Heart right ventricle (tissue), 16 donors: ENCODE measurements at regions not wholly inside any gene's neighbourhood (a gene's known extent, or its start where the extent isn't known, plus 50 kb on each side); places are given as distances from the start of the nearest gene placed in this dataset.

ENCODE experiments used
- ATAC-seq, 8 donors: fragments of 200-7000 bp; cut with Tn5 transposase; one replicate each; pipeline ENCODE4 v1.9.1; 2020; ENCODE audit warnings: mild to moderate bottlenecking in 8 of 8, moderate library complexity in 8 of 8, moderate number of reproducible peaks in 1 of 8
- DNase-seq, 2 donors: peaks; one replicate each; pipeline ENCODE4 v3.0.0-alpha.2; 2020
- H3K27ac ChIP-seq, 10 donors: fragments of 200-600 bp; sonication (generic) in 2 of 10; one replicate each; pipeline versions ENCODE4 v1.5.0 to v1.8.0; 2020 to 2022; ENCODE audit warnings: mild to moderate bottlenecking in 3 of 10
- H3K27me3 ChIP-seq, 7 donors: fragments of 200-600 bp; one replicate each; pipeline ENCODE4 v1.8.0; 2021 to 2022; ENCODE audit warnings: mild to moderate bottlenecking in 2 of 7
- H3K36me3 ChIP-seq, 9 donors: fragments of 200-600 bp; sonication (generic) in 1 of 9; one replicate each; pipeline versions ENCODE4 v1.5.0 to v1.8.0; 2020 to 2022; ENCODE audit warnings: mild to moderate bottlenecking in 2 of 9
- H3K4me1 ChIP-seq, 9 donors: fragments of 200-600 bp; sonication (generic) in 1 of 9; one replicate each; pipeline versions ENCODE4 v1.5.0 to v1.8.0; 2020 to 2022; ENCODE audit warnings: mild to moderate bottlenecking in 4 of 9
- H3K4me3 ChIP-seq, 10 donors: fragments of 200-600 bp; sonication (generic) in 2 of 10; one replicate each; pipeline versions ENCODE4 v1.5.0 to v1.8.0; 2020 to 2022; ENCODE audit warnings: mild to moderate bottlenecking in 7 of 10, moderate library complexity in 2 of 10
- H3K9me3 ChIP-seq, 11 donors: fragments of 200-600 bp in 10 of 11; sonication (generic) in 2 of 11; one replicate each; pipeline versions ENCODE4 v1.5.0 to v1.8.0; 2013 to 2022; ENCODE audit warnings: mild to moderate bottlenecking in 2 of 11, control low read depth in 1 of 11, moderate library complexity in 1 of 11
- whole genome bisulfite sequencing, 2 donors: extraction: QIAGEN DNeasy Blood & Tissue Kit; methylation state at CpG; one replicate each; pipeline ENCODE4 v1.1.7; 2013; ENCODE audit warnings: inconsistent platforms in 1 of 2; 5-methylcytosine and 5-hydroxymethylcytosine counted together
- intact Hi-C, 10 donors: fragments of 100-400 bp; cut with DNase I; formaldehyde crosslinking; loops; one replicate each; pipeline versions ENCODE4 v1.11.1 to v1.14.2; 2022
- TF ChIP-seq, protein P1 (sequence below), 9 donors: fragments of 200-600 bp; sonication (generic) in 2 of 9; IDR thresholded peaks; one replicate each; pipeline versions ENCODE4 v1.5.0 to v1.8.0; 2021 to 2022; ENCODE audit warnings: antibody characterized with exemption in 9 of 9, mild to moderate bottlenecking in 5 of 9, moderate library complexity in 1 of 9
- donor health status: Arrhythmogenic right ventricular cardiomyopathy.
- donor health status: ischemic (EF 13 %, LVEDD 7.1; RV severe dilation, severe dysfunction).
- donor health status: healthy with polysubstance abuse.
- donor health status: DM: no; HTN: yes; CAD: no.
- donor health status: DM: no; HTN: no; CAD: no.
- donor health status: ischemic (EF 25% LVEDD 6.9; RV normal size, moderate dysfunction).
- donor health status: ischemic (EF 25% LVEDD 5.7; RV mildly dilated, moderate dysfunction).
- donor health status: healthy.
- donor health status: DM: yes; HTN: yes; CAD: no.
- donor health status: Ischemic cardiomyopathy.
- donor health status: ischemic (EF 35%, LVEDD 5.7; RV mildly dilated, moderate dysfunction).
- donor health status: nonischemic (EF 11% LVEDD 7.7; RV severe dilation, severe dysfunction).
- donor health status: DM: yes; HTN: yes; CAD: no.
- donor health status: PGD.
- donor health status: ischemic (EF 29% LVEDD 5.4; RV normal size, mild dysfunction).
- donor health status: nonischemic (EF 23%, LVEDD 6.1; RV moderate dilation, normal function).

DNA sequence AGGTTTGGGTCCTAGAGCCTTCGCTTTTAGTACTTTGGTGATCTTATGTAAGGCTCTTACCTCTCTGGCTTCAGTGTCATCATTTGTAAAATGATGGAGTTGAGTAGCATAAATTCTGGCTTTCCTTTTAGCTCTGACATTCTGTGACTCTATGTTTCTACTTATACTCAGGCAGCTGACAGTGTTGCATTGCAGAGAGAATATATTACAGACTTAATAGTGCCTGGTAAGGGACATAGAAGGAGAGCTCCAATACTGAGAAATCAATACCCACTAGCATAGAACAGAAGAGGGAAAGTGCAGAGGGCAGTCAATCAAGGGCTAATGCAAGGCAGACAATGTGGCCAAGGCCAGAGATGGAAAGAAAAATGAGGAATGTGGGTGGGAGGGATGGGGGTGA, 371.4 kb upstream of the TLE4 start:
- TF ChIP-seq, protein P1, sequence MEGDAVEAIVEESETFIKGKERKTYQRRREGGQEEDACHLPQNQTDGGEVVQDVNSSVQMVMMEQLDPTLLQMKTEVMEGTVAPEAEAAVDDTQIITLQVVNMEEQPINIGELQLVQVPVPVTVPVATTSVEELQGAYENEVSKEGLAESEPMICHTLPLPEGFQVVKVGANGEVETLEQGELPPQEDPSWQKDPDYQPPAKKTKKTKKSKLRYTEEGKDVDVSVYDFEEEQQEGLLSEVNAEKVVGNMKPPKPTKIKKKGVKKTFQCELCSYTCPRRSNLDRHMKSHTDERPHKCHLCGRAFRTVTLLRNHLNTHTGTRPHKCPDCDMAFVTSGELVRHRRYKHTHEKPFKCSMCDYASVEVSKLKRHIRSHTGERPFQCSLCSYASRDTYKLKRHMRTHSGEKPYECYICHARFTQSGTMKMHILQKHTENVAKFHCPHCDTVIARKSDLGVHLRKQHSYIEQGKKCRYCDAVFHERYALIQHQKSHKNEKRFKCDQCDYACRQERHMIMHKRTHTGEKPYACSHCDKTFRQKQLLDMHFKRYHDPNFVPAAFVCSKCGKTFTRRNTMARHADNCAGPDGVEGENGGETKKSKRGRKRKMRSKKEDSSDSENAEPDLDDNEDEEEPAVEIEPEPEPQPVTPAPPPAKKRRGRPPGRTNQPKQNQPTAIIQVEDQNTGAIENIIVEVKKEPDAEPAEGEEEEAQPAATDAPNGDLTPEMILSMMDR (IDR thresholded peaks at IDR 0.05), result no peak
- H3K9me3 ChIP-seq, result no peaks in the 10 kb centered on the region
- peaks cover 0 to 6% (median 0%) of the 10 kb centered on the region in 9 donors for H3K4me1 ChIP-seq
- H3K4me3 ChIP-seq, result no peak overlapping the region
- no peak for DNase-seq
- peaks cover 0 to 3% (median 0%) of the 10 kb centered on the region in 7 donors for H3K27me3 ChIP-seq
- WGBS, 2 donors, result 53 to 86% methylated on average over 1 of the region's 1 CpG
- no peak for ATAC-seq
- intact Hi-C loops, result no loop called here
- no peaks in the 10 kb centered on the region for H3K36me3 ChIP-seq
- no peak overlapping the region for H3K27ac ChIP-seq

DNA sequence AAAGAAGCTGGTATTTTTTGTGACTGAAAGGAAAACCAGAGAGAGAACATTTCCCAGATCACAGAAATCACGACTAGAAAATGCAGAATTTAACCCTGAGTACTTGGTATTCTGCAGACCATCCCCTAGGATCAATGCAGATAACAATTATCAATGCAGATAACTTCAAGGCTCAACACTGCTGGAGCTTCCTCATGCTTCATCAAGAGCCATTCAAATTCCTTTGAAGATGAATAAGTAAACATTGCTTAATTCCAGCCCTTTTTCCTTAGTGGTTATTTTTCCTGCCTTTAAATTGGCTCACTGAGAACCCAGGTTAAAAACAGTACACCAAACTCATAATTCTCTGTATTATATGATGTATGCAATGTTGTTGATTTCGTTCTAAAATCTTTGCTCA, 370.1 kb upstream of the TLE4 start:
- intact Hi-C loops, result no loop called here
- no peak for DNase-seq
- TF ChIP-seq, protein P1 (IDR thresholded peaks at IDR 0.05), result no peak
- Histone ChIP-seq H3K27me3 (peaks cover 0 to 3% (median 0%) of the 10 kb centered on the region in 7 donors), H3K4me3 (no peak overlapping the region), H3K36me3 (no peaks in the 10 kb centered on the region), H3K4me1 (peaks cover 0 to under 1% (median 0%) of the 10 kb centered on the region in 9 donors), H3K27ac (no peak overlapping the region), H3K9me3 (no peaks in the 10 kb centered on the region)
- no peak for ATAC-seq
- 38 to 42% methylated on average over 2 of the region's 2 CpGs for WGBS, 2 donors

DNA sequence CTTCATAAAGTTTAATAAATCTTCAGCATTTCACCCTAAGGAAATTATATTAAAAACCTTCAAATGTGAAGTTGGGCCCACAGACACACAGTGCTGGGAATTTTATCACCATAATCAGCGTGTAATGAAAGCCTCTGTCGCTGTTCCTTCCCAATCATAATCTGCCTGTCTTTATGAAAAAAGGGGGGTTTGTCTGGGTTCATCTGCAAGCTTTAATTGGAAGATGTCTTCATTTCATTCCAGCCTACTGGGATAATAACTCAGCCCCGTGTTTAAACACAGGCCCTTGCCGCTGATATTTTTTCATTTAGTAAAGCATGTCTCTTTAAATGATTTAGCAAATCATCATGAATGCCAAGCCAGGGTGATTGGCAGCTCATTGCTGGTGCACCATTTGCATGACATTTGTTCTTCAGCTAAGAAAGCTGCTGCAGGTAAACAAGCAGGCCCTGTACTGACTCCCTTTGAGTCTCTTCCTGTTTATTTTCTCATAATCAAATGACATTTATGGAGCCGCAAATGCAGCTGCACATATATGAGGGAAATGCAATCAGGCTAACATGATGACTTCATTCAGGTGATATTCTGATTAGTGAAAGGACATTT, 362.9 kb upstream of the TLE4 start:
- H3K27me3 ChIP-seq, result peaks cover 0 to 5% (median 0%) of the 10 kb centered on the region in 7 donors
- no peak for DNase-seq
- H3K27ac ChIP-seq, result no peak overlapping the region
- H3K4me1 ChIP-seq, result no peaks in the 10 kb centered on the region
- WGBS, 2 donors, result 64% methylated on average over 5 of the region's 5 CpGs
- TF ChIP-seq, protein P1 (IDR thresholded peaks at IDR 0.05), result no peak
- no peaks in the 10 kb centered on the region for H3K36me3 ChIP-seq
- H3K9me3 ChIP-seq, result no peaks in the 10 kb centered on the region
- ATAC-seq, result no peak
- intact Hi-C loops, result no loop called here
- H3K4me3 ChIP-seq, result no peak overlapping the region

DNA sequence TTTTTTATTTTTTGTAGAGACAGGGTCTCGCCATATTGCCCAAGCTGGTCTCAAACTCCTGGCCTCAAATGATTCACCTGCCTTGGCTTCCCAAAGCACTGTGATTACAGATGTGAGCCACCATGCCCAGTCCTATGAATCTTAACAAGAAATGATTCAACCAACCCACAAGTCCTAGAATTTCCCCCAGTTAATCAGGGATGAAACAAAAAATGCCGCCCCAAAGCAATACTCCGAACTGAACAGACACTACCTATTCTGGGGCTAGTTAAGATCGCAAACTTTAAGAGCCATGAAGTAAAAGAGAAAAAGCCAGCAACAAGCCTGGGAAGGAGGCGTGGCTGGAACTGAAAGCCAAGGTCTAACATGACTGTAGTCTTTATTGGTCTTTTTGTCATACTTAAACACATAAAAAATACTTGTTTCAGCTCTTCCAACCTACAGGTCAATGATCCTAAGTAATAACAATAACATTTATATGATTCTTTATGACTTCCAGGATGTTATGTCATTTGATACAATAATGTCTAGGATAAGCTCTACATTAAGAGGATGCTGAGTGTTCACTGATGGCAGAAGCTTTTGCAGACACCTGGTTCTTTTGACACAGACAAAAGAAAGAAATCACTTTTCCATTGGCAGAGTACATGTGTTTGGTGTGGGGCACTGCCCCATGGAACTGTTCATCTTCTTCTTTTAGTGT, 361.1 kb upstream of the TLE4 start:
- Histone ChIP-seq H3K4me3 (no peak overlapping the region), H3K36me3 (no peaks in the 10 kb centered on the region), H3K27me3 (peaks cover 0 to 5% (median 0%) of the 10 kb centered on the region in 7 donors), H3K27ac (no peak overlapping the region), H3K4me1 (no peaks in the 10 kb centered on the region), H3K9me3 (no peaks in the 10 kb centered on the region)
- no peak for DNase-seq
- no peak for ATAC-seq
- 84 to 92% methylated on average over 5 of the region's 5 CpGs for WGBS, 2 donors
- intact Hi-C loops, result no loop called here
- TF ChIP-seq, protein P1 (IDR thresholded peaks at IDR 0.05), result no peak
